HG03469 (cell line): ENCODE measurements at regions not wholly inside any gene's neighbourhood (a gene's known extent, or its start where the extent isn't known, plus 50 kb on each side); places are given as distances from the start of the nearest gene placed in this dataset.
"Not testable (repeated sequence)": the region's sequence is repeated elsewhere in the genome, so short reads cannot be mapped to it uniquely, and the experiment has no call there.

Source experiments
- ATAC-seq: cut with Tn5 transposase; IDR thresholded peaks from one replicate; pipeline ENCODE4 v1.9.1; 2021; ENCODE audit warnings: mild to moderate bottlenecking, moderate library complexity, moderate number of reproducible peaks; ENCODE audit not compliant: unreplicated experiment

DNA sequence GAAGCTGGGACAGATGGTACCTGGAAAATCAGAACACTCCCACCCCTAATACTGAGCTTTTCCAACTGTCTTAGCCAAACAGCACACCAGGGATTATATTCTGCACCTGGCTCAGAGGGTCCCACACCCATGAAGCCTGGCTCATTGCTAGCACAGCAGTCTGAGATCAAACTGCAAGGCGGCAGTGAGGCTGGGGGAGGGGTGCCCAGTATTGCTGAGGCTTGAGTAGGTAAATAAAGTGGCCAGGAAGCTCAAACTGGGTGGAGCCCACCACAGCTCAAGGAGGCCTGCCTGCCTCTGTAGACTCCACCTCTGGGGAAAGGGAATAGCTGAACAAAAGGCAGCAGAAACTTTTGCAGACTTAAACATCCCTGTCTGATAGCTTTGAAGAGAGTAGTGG lies 403.3 kb downstream of the MBD2 start:
- ATAC-seq = not testable (repeated sequence)

DNA sequence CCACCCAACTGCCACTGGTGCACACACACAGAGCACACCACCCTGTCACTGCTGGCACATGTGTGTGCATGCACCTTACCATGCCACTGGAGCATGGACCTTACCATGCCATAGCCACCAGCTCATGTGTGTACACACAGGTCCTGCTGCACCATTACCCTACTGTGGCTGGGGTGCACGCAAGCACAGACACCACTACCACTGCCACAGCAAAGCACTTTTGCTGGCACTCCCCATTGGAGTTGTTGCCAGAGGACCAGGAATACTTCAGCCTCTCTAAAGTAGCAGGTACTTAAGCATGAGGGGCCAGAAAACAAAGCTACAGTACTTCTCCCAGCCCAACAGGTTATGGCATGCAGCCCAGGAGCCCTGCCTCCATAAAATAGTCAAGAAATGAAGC lies 404.8 kb downstream of the MBD2 start:
- no peak for ATAC-seq

DNA sequence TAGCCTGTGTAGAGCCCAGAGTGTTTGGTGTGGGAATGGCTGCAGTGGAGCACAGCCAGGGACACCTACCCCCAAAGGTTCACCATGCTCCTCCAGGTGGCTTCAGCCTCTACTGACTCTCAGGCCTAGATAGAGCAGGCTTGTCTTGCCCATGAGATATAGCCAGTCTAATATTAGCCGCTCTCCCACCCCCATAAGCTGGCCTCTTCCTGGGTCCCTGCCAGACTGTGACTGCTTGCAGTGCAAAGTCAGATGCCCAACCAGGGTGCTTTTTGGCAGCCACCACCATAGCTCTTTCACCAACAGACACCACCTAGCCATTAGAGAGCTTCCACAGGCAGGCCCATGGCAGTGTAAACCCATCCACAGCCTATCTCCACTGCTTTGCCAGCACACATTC lies 405.3 kb downstream of the MBD2 start:
- ATAC-seq = no peak

DNA sequence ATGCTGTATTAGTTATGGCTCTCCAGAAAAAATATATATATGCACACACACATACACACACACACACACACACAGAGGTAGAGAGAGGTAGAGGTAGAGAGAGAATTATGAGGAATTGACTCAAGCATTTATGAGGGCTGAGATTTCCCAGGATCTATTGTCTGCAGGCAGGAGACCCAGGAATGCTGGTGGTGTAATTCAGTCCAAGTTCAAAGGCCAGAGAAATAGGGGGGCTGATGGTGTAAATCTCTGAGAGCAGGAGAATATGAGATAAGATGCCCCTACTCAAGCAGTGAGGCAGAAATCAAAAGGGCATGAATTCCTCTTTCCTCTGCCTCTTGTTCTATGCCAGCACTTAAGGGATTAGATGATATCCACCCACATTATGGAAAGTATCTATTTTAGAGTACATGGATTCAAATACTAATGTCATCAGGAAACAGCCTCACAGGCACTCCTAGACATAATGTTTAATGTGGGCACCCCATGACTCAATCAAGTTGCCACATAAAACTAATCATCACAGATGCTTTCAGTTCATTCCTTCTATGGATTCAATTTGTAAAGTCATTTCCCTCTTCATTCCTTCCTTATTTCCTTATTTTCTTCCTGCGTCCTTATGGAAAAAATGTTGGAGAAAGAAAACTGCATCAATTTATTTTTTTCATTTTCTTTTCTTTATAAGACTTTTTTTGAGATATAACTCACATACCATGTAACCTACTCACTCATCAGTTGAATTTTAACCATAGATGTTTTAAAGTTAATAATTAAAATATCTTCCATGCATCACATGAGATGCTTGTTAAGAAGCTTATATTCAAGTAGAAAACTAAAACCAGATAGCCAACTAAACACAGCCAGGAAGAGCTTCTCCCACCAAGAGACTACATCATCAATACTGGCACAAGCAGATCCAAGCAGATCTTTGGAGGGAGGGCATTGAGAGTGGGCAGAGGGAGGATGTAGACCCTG lies 406.2 kb downstream of the MBD2 start:
- ATAC-seq = no peak

DNA sequence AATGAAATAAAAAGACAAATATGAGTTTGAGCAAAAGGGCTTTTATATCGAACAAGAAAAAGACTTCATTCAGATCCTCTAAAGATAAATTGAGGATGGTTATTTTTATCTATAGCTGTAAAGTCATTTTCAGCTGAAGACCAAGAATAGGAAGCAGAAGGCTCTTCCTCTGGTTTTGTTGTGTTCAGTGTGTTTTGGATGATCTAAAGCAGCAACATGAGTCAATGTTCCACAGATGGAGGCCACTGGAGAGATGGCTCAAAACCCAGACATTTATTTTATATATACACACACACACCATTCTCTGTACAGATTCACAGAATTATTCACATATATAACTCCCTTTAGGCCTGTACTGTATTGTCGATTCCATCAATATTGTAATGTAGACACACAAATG lies 424.3 kb downstream of the MBD2 start:
- no peak for ATAC-seq

DNA sequence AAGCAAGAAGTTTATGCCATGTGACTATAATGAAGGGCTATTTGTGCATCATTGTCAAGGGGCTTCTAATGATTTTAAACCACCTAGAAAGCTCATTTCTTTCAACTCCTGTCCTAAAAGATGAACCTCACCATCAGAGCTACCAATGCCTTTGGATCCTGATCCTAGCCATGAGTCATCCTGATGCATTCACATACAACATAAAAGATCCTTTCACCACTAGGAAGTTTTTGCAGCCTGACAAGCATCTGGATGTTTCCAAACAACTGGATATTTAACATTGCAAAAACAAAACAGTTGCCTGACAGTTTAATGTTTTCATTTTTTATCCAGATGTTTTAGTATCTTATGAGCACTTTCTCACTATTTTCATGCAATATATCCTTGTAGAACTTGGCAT lies 425.3 kb downstream of the MBD2 start:
- ATAC-seq = no peak

DNA sequence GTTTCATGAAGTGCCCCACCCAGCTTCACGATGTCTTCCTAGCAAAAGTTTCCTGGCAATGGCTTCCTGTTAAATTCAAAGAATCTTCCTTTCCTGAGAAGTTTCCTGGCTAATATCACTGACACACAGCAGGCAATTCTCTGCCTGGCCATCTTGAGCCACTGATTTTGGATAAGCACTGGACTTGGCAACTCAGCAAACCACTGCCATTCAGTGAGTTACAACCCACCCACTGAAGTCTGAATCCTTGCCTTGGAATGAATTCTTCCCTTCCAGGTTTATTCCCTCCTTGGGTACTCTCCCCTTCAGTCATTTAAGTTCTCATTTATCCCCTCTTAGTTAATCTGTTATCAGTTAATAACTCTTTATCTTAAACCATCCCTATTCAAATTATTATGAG lies 426.0 kb downstream of the MBD2 start:
- ATAC-seq = no peak

DNA sequence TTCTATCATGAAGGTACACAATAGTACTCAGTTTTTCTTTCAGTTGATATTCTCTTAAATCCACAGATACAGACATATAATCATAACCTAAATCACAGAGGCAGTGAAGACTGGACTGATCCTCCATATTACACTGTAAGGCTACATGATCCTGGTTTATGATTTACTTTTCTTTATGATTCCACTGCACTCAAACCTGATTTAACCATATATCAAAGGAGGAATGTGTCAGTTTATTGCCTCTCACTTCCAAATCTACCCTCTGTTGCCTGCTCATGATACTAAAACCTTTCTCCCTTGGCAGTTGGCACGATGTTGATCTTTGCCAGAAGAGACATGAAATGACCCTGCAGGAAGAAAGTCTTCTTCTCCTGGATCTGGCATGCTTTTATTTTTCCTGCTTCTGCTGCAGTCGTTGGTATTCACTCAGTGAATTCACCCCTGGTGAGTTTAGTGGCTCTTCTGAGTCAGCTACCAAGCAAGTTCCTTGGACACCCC lies 426.4 kb downstream of the MBD2 start:
- ATAC-seq = no peak

DNA sequence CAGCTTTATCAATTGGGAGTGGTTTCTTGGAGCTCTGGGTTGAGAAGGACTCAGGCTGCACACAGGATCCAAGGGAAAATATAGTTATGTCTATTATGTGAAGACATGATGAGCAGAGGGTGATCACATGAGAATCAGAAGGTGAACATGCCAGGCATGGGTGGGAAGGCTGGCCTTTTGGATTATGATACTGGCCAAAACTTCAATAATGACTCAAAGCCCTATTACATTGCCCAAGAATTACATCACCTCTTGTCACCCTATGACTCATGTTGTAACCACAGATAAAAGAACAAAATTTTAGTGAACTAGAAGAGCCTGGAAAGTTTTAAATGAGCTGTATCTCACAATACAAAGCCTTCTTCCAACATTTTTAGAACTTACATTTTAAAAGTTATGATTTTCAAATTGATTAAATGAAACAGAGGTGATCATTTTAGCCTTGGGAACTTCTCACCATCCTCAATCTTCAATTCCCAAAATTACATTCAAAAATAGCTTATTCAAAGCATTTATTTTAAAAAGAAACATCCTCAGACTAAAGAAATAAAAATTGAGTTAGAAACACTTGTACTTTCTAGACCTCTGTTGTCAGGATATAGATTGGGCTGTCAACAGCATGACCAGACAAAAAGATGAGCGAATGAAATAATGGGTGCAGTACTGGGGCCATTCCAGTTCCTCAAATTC lies 428.3 kb downstream of the MBD2 start:
- no peak for ATAC-seq

DNA sequence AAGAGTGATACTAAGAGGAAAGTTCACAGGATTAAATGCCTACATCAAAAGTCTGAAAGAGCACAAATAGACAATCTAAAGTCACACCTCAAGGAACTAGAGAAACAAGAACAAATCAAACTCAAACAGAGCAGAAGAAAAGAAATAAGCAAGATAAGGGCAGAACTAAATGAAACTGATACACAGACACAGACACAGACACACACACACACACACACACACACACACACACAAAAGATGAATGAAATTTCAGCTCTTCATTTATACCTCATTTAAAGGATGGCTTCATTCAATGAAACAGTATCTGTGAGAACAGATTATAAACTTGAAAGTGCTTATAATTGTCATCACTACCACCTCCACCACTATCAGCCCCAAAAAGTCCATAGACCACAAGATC lies 428.9 kb downstream of the MBD2 start:
- no peak for ATAC-seq

DNA sequence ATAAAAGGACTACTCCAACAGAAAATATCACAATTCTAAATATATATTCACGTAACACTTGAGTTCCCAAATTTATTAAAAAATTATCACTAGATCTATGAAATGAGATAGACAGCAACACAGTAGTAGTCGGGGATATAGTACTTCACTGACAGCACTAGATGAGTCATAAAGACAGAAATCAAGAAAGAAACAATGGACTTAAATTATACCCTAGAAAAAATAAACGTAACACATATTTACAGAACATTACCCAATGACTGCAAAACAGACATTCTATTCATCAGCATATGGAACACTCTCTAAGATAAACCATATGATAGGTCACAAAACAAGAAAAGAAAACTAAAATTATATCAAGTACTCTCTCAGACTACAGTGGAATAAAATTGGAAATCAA lies 429.4 kb downstream of the MBD2 start:
- ATAC-seq = no peak

DNA sequence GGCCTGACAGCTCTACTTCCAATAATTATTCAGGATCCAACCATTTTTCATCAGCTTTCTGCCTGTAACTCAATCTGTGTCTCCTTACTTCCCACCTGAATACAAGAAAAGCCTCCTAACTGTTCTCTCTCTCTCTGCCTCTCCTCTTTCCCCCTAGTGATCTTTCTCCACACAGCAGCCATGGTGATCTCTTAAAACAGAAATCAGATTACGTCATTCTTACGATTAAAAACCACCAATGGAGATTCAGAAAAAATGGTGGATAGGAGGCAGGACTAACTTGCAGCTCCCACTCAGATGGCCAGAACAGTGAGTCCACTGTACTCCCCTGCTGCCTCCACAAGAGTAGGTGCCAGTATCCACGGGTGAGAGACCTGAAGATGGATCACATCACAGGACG lies 431.7 kb downstream of the MBD2 start:
- ATAC-seq = no peak

DNA sequence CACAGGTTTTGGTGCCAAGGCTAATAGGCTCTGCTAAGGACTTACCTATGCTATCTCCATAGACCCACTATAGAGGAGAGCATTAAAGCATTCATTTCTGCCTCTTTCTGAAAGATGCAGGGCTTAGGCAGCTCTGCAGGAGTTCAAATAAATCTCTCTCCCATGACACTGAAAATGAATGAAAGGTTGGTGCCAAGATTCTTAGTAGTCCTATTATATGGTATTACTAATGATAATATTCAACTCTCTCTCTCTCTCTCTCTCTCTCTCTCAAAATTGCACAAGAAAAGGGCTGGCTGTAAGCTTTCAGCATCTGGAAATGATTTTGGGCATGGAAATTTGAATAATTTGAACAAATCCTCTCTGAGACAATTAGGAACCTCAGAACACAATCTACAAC lies 433.7 kb downstream of the MBD2 start:
- no peak for ATAC-seq

DNA sequence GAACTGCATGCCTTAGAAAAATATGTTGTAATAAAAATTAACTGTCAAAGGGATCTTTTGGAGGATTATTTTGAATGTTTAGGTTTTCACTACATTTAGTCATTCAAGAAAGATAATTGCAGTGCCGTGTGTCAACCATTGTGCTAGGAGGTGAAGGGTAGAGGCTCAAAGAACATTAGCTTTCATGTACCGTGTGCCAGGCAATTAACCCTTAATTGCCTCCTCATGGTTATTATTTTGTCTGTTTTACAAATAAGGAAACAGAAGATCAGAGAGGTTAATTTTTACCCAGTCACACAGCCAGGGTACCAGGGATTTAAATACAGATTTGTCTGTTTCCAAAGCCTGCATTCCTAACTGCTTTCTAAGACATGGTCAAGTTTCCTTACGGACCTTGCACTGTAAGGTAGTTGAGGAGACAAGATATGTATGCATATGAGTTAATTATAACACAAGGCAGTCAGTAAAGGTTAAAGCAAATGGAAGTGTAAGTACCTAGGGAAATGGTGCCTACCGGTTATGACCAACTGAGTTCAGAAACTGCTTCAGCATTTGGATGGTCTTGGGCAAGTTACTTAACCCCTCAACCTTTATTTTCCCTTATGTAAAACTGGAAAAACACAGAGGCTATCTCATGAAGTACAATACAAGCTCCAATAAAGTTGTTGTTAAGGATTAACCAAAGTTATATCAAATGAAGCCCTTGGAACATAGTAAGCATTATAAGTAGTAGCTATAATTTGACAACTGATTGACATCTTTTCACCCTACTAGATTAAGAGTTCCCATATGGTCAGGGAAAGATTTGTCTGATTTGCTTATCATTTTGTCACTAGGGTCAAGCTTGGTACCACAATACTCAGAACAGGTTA lies 434.9 kb downstream of the MBD2 start:
- ATAC-seq = no peak

DNA sequence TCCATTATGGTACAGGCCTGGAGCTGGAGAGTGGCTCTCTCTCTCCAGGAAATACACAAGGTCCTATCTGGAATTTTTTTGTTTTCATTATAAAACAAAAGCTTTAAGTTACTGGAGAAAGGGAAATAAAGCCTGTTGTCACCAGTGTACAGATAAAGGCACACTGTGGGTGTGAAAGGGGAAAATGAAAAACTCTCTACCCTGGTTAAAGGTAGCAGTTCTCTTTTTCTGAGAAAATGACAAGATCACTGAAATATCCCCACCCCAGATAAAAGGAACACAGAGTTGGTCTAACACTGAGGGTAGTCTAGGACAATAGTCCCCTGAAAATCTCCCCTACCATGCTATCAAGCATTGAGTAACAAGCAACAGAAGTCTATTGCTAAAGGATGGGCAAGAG lies 438.7 kb downstream of the MBD2 start:
- ATAC-seq = no peak

DNA sequence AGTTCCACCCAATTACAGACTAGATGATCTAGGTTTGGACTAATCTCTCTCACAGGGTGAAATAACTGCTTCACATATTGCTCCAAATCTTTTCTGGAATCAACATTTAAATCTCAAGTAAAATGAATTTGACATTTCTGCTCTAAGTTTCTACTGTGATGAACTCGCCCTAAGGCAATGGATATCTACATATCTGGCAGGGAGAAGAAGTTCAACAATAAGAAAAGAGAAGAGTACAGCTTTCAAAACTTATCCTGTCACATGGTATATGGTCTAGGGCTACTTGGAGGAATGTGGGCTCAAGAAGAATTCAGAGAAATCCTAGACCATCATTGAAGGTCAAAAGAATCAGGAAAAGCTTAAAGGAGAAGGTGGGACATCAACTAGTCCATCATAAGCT lies 440.2 kb downstream of the MBD2 start:
- ATAC-seq = no peak

DNA sequence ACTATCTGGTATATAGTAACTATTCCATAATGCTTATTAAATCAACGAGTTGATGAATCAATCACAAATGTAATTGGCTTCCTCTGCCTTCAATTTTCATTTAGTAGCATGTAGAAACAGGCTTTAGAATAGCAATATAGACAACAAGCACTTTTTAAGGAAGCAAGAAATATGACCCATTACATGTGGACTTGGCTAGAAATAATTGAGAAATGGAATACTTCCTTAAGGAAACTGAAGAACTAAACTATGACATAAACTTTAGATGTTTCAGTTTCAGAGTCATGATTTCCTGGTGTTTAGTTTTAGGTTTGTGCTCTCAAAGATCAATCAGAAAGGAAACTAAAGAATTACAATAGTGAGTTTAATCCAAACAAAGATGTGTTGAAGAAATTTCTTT lies 443.8 kb downstream of the MBD2 start:
- no peak for ATAC-seq

DNA sequence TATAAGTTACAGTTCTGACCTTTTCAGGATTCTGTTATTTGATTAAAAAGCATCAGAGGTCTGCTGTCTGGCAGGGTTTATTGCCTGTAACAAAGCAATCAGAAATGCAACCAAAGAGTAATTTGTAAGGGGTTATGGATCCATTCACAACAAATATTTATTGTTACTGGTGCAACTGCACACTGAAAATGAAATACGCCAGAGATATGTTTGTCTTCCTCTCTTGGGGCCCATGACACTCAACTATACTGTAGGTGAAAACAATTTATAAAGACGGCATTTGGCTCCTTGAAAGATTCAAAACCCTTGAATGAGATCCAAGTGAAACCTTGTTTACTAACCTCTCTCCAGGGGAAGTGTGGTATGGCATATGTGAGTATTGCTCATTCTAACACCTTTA lies 452.2 kb downstream of the MBD2 start:
- ATAC-seq = no peak

DNA sequence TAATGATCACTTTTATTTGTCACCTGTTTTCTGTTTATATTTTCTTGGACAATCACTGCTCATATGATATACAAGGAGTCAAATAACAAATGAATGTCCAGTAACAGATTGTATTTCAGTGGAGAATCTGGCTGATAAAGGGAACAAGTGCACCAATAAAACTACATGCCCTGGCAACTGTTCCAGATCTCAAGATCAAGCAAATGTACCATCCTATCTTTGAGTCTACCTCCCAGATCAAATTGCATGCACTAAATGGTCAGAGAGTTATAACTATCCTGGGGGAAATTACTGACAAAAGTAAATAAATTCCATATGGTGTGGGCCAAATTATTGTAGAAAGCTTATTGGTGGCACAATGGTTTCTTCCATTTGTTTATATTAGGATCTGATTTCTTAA lies 452.8 kb downstream of the MBD2 start:
- no peak for ATAC-seq

DNA sequence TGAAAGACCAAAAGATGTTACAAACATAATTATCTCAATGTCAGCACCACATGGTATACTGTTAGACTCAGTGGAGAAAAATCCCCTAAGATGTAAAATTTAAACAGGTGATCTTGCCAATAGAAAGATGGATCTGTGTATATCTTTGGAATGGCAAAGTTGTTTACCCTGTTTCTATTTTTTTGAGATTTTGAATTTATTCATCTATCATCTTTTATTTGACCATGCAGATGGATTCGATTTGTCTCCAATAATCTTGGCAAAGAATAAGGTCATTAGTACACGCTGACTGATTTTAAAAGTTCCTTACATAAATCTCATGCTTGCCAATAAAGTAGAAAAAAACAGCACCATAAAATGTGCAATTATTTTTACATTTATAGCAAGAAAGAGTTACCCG lies 459.3 kb downstream of the MBD2 start:
- no peak for ATAC-seq

DNA sequence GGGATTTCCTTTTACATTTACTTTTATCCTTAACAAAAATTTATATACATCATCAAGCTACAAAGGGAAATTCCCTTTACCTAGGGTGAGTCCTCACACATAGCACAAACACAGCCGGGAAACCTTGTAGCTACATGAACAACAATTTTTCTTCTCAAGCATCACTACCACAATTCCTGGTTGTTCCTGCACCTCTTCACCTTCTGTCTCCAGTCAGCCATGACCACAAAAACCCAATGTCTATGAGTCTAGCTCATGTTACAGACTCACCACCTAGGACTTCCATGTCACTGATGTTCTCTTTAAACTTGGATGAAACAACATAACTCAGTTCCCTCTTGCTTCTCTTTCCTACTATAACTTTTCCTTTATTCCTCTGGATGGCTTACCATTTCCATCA lies 460.4 kb downstream of the MBD2 start:
- no peak for ATAC-seq
